Karpas-422 (cell line): ENCODE measurements at regions not wholly inside any gene's neighbourhood (a gene's known extent, or its start where the extent isn't known, plus 50 kb on each side); places are given as distances from the start of the nearest gene placed in this dataset.

ENCODE experiments used
- DNase-seq: peaks from one replicate; pipeline ENCODE4 v3.0.0-alpha.2; 2015
- H2AFZ ChIP-seq: fragments of 200-600 bp; sonication (generic); 2 replicates; pipeline ENCODE4 v1.6.1; 2014; ENCODE audit warnings: antibody characterized with exemption, low read length, mixed read lengths
- H3K27ac ChIP-seq: fragments of 200-600 bp; sonication (generic); 2 replicates; pipeline ENCODE4 v1.5.1; 2014; ENCODE audit warnings: mild to moderate bottlenecking, low read length, moderate library complexity
- H3K27me3 ChIP-seq: fragments of 200-600 bp; sonication (generic); 2 replicates; pipeline ENCODE4 v1.6.1; 2014; ENCODE audit warnings: low read length, mixed read lengths
- H3K36me3 ChIP-seq: fragments of 200-600 bp; sonication (generic); 2 replicates; pipeline ENCODE4 v1.6.1; 2014; ENCODE audit warnings: low read length, mixed read lengths; ENCODE audit not compliant: insufficient read depth
- H3K4me1 ChIP-seq: fragments of 200-600 bp; sonication (generic); 2 replicates; pipeline ENCODE4 v1.6.1; 2014; ENCODE audit warnings: mild to moderate bottlenecking, low read length, mixed read lengths
- H3K4me2 ChIP-seq: fragments of 200-600 bp; sonication (generic); 2 replicates; pipeline ENCODE4 v1.6.1; 2014; ENCODE audit warnings: low read length, low read depth, mild to moderate bottlenecking; ENCODE audit not compliant: poor library complexity, severe bottlenecking
- H3K4me3 ChIP-seq: fragments of 200-600 bp; sonication (generic); 2 replicates; pipeline ENCODE4 v1.5.1; 2014; ENCODE audit warnings: mild to moderate bottlenecking, antibody characterized with exemption, low read length, mixed read lengths
- H3K79me2 ChIP-seq: fragments of 200-600 bp; sonication (generic); 2 replicates; pipeline ENCODE4 v1.6.1; 2014; ENCODE audit warnings: mild to moderate bottlenecking, low read length, mixed read lengths
- H3K9ac ChIP-seq: fragments of 200-600 bp; sonication (generic); 2 replicates; pipeline ENCODE4 v1.6.0; 2014; ENCODE audit warnings: low read length
- H3K9me2 ChIP-seq: fragments of 200-600 bp; sonication (generic), shearing (Covaris generic); replicated peaks from 2 replicates; pipeline ENCODE4 v1.6.0; 2014; ENCODE audit warnings: mild to moderate bottlenecking, low read length, moderate library complexity; ENCODE audit not compliant: insufficient read depth
- H3K9me3 ChIP-seq: fragments of 300-700, 200-600 bp; sonication (generic); 2 replicates; pipeline ENCODE4 v1.6.1; 2014; ENCODE audit warnings: low read length, mixed read lengths
- H4K20me1 ChIP-seq: fragments of 200-600 bp; sonication (generic); 2 replicates; pipeline ENCODE4 v1.6.1; 2014; ENCODE audit warnings: mild to moderate bottlenecking, antibody characterized with exemption, low read length, low read depth; ENCODE audit not compliant: insufficient read depth

DNA sequence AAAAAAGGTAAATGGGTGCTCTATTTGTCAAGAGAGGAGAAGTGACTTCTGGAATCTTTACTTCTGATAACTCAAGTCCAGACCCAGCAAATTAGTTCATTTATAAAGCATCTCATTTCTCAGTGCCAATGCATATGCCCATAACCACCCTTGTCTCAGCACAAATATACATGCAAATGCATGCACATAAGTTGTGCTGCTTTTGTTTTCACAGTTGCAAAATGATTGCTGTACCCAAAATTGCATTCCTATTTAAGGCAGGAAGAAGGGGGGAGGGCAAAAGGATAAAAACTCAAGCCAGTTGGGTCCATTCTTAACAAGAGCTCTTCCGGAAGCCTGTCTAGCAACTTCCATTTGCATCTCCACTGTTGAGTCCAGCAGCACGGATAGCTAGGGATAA, 61.3 kb upstream of the FAM20A start:
- no peak for DNase-seq
- H3K36me3 ChIP-seq = no peaks in the 10 kb centered on the region
- H3K27me3 ChIP-seq = no peaks in the 10 kb centered on the region
- no peak overlapping the region for H2AFZ ChIP-seq
- H3K4me2 ChIP-seq = no peak overlapping the region
- no peaks in the 10 kb centered on the region for H3K9me2 ChIP-seq
- H3K27ac ChIP-seq = no peak overlapping the region
- H3K4me1 ChIP-seq = no peaks in the 10 kb centered on the region
- H3K79me2 ChIP-seq = no peaks in the 10 kb centered on the region
- H4K20me1 ChIP-seq = no peaks in the 10 kb centered on the region
- H3K4me3 ChIP-seq = no peak overlapping the region
- H3K9ac ChIP-seq = no peak overlapping the region
- H3K9me3 ChIP-seq = no peaks in the 10 kb centered on the region

DNA sequence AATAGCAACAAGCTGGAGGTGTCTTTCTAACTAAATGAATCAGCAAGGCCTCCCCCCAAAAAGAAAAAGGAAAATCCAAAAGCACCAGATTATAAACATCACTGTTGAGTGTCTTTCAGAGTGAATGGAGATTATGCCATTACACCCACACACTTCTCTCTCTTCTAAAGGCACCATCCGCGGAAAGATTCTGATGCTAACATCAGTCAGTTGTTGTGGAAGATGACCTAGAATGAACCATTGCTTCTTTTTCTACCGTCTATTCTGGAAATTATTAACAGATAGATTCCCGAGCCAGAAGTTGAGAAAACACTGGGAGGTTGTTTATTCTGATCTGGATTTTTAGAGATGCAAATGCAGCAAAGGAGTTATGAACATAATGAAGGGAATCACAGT, 60.9 kb upstream of the FAM20A start:
- Histone ChIP-seq H3K27ac (no peak overlapping the region), H4K20me1 (no peaks in the 10 kb centered on the region), H3K4me1 (no peaks in the 10 kb centered on the region), H2AFZ (no peak overlapping the region), H3K79me2 (no peaks in the 10 kb centered on the region), H3K9ac (no peak overlapping the region), H3K27me3 (no peaks in the 10 kb centered on the region), H3K9me3 (no peaks in the 10 kb centered on the region), H3K9me2 (no peaks in the 10 kb centered on the region), H3K4me3 (no peak overlapping the region), H3K4me2 (no peak overlapping the region), H3K36me3 (no peaks in the 10 kb centered on the region)
- DNase-seq = no peak

DNA sequence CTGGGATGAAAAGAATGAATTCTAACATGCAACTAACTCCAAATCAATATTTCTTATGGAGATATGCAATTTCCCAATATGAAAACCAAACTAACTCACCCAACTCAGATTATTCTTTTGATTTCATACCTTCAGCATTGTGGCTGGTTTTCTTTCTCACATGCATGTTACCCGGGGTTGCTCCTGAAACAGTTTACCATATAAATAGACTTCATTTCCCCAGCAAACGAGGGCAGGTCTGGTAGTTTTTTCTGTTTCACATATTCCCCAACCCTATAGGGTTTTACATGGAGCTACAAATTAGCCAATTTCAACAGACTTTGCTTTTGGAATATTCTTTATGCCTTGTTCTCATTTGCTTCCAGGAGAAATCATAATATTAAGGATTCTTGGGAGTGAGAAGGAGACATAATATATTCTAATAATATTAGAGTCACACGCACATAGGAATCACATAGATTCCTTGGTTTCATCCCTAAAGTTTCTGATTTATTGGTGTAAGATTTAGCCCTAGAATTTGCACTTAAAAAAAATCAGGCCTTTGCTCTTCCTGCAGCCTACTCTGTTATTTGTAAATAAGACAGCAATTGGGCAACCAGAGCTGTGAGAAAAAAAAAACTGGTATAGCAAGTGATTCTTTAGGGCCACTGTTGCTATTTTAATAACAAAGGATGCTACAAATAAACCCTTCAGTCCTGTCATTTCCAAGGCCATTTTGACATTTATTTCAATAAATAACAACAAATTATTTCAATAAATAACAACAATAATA, 60.3 kb upstream of the FAM20A start:
- Histone ChIP-seq H3K79me2 (no peaks in the 10 kb centered on the region), H3K27ac (no peak overlapping the region), H2AFZ (no peak overlapping the region), H3K4me1 (no peaks in the 10 kb centered on the region), H3K4me2 (no peak overlapping the region), H3K9me3 (no peaks in the 10 kb centered on the region), H3K36me3 (no peaks in the 10 kb centered on the region), H3K9ac (no peak overlapping the region), H3K4me3 (no peak overlapping the region), H3K9me2 (no peaks in the 10 kb centered on the region), H4K20me1 (no peaks in the 10 kb centered on the region), H3K27me3 (no peaks in the 10 kb centered on the region)
- DNase-seq = no peak

DNA sequence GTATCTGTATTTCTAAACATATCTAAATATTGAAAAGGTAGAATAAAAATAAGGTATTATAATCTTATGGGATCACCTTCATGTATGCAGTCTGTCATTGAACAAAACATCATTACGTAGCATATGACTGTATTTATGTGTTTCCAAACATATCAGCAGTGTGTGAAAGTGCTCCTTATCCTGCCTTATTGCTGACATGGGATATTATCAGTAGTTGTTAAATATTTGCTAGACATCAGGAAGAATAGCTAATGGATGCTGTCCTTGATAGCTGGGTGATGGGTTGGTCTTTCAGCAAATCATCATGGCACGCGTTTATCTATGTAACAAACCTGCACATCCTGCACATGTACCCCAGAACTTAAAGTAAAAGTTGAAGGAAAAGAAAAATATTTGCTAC, 59.1 kb upstream of the FAM20A start:
- Histone ChIP-seq H3K27ac (no peak overlapping the region), H3K79me2 (no peaks in the 10 kb centered on the region), H3K36me3 (no peaks in the 10 kb centered on the region), H3K9ac (no peak overlapping the region), H3K4me3 (no peak overlapping the region), H2AFZ (no peak overlapping the region), H3K9me3 (no peaks in the 10 kb centered on the region), H4K20me1 (no peaks in the 10 kb centered on the region), H3K4me1 (no peaks in the 10 kb centered on the region), H3K4me2 (no peak overlapping the region), H3K27me3 (no peaks in the 10 kb centered on the region), H3K9me2 (no peaks in the 10 kb centered on the region)
- no peak for DNase-seq

DNA sequence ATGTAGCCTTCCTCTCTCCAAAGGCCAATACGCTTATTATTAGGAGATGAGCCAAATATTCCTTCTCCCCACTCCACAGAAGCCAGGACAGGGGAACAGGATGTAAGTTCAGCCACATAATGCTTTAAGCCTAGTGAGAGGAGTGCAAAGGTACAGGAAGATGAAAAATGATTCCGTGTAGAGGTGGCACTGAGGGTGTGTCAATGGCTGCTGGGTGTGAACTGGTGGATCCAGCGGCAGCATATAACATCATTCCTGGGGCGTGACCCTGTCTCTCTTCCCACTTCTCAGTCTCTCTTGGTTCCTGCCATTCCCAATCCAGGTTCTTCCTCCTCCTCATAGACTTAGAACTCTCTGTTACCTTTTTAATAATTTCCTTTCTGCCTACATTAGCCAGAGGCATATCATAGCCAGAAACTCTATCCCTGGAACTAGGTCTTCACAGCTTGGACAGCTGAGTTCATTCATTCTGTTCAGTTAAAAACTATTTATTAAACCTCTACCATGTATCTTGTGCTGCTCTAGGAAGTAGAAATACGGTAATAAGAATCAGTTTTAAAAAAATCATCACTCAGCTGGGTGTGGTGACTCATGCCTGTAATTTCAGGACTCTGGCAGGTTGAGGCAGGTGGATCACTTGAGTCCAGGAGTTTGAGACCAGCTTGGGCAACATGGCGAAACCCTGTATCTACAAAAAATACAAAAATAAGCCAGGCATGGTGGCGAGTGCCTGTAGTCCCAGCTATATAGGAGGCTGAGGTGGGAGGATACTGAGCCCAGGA, 58.0 kb upstream of the FAM20A start:
- Histone ChIP-seq H3K36me3 (no peaks in the 10 kb centered on the region), H3K9me2 (no peaks in the 10 kb centered on the region), H3K4me1 (no peaks in the 10 kb centered on the region), H3K9me3 (no peaks in the 10 kb centered on the region), H3K9ac (no peak overlapping the region), H2AFZ (no peak overlapping the region), H3K4me3 (no peak overlapping the region), H3K27ac (no peak overlapping the region), H3K79me2 (no peaks in the 10 kb centered on the region), H3K27me3 (no peaks in the 10 kb centered on the region), H3K4me2 (no peak overlapping the region), H4K20me1 (no peaks in the 10 kb centered on the region)
- no peak for DNase-seq

DNA sequence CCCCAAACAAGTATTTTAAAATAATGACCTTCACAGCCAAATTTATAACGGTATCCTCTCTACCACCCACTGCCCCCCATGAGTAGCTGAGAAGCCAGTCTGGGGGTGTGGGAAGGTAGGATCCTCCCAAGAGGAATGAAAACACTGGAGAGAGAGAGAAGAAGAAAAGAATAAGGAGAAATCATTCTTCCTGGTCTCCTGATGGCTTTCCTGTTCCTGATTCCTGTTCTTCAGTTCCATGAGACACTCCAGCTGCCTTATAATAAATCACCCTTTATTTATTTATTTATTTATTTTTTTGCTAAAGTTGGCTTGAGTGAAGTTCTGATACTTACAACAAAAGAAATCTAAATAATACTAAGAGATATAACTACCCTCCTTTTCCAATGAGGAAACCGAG, 56.4 kb upstream of the FAM20A start:
- Histone ChIP-seq H3K27me3 (no peaks in the 10 kb centered on the region), H2AFZ (no peak overlapping the region), H3K4me3 (no peak overlapping the region), H3K36me3 (no peaks in the 10 kb centered on the region), H3K9me2 (no peaks in the 10 kb centered on the region), H3K27ac (no peak overlapping the region), H3K9me3 (no peaks in the 10 kb centered on the region), H3K4me2 (no peak overlapping the region), H4K20me1 (no peaks in the 10 kb centered on the region), H3K79me2 (no peaks in the 10 kb centered on the region), H3K9ac (no peak overlapping the region), H3K4me1 (no peaks in the 10 kb centered on the region)
- DNase-seq = no peak

DNA sequence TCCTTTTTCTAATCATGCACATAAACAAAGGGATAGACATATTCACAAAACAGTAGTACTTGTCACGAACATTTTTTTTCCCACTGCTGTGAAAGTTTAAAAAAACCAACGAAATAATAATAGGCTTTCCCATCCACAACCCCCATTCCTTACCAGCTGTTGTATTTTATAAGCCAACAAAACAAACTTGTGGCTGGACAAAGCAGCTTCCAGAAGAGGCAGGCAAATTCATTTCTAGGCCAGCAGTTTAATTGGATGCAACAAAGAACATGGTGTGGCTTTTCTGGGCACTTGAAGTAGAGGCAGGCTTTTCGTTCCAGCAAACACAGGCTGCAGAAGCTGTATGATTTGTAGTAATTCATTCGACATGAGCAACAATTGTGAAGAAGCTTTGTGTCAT, 56.0 kb upstream of the FAM20A start:
- no peak overlapping the region for H3K9ac ChIP-seq
- no peak overlapping the region for H3K4me2 ChIP-seq
- H3K9me3 ChIP-seq = no peaks in the 10 kb centered on the region
- no peak for DNase-seq
- no peaks in the 10 kb centered on the region for H3K9me2 ChIP-seq
- no peaks in the 10 kb centered on the region for H3K79me2 ChIP-seq
- H3K27ac ChIP-seq = no peak overlapping the region
- no peaks in the 10 kb centered on the region for H3K27me3 ChIP-seq
- H2AFZ ChIP-seq = no peak overlapping the region
- H3K4me1 ChIP-seq = no peaks in the 10 kb centered on the region
- no peaks in the 10 kb centered on the region for H4K20me1 ChIP-seq
- H3K36me3 ChIP-seq = no peaks in the 10 kb centered on the region
- H3K4me3 ChIP-seq = no peak overlapping the region

DNA sequence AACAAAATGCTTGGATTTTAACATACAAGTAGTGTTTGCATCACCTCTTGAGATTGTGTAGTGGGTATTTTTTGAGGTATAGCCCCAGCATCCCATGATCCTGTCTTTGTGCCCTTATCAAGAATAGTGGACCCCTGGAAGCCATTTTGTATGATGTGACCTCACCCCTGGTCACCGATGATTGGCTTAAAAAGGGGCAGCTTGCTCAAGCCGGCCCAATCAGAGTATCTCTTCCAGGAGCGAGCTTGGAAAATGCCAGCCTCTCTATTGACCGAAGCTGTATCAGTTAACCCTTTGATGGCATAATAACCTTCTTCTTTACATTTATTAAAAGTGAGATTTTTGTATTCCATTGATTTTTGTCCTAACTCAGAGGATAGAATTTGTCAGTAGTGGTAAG, 55.5 kb upstream of the FAM20A start:
- Histone ChIP-seq H4K20me1 (no peaks in the 10 kb centered on the region), H2AFZ (no peak overlapping the region), H3K9me2 (no peaks in the 10 kb centered on the region)

More for the DNA sequence above, 55.5 kb upstream of the FAM20A start:
- Histone ChIP-seq H3K27ac (no peak overlapping the region), H3K36me3 (no peaks in the 10 kb centered on the region), H3K4me2 (no peak overlapping the region), H3K4me1 (no peaks in the 10 kb centered on the region), H3K79me2 (no peaks in the 10 kb centered on the region), H3K27me3 (no peaks in the 10 kb centered on the region), H3K4me3 (no peak overlapping the region), H3K9me3 (no peaks in the 10 kb centered on the region), H3K9ac (no peak overlapping the region)
- no peak for DNase-seq
